GM18868 (cell line): ENCODE measurements at regions not wholly inside any gene's neighbourhood (a gene's known extent, or its start where the extent isn't known, plus 50 kb on each side); places are given as distances from the start of the nearest gene placed in this dataset.
A peak's percentile ranks its signal among the peaks of the same experiment; 100 is the strongest.

Experiments
- ATAC-seq: cut with Tn5 transposase; IDR thresholded peaks from one replicate; pipeline ENCODE4 v1.9.1; 2021; ENCODE audit warnings: mild to moderate bottlenecking, moderate library complexity; ENCODE audit not compliant: unreplicated experiment

DNA sequence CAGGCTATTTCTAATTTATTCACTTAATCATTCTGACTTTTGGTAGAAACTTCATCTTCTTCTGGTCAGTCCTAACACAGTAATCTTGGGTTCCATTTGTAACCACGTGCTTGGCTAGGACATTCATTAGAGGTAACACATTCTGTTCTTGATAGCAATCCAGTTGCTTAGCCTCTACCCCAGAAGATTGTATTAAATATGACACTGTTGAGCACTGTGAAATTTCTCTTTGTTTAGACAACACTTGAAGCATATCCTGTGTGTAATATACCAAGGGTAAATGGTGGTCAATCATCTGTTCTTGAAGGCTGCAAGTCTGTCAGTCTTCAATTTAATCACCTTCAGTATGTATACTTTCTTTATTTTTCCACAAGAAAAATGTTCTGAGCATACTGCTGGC, 523.0 kb downstream of the ANKRD50 start:
- no peak for ATAC-seq

DNA sequence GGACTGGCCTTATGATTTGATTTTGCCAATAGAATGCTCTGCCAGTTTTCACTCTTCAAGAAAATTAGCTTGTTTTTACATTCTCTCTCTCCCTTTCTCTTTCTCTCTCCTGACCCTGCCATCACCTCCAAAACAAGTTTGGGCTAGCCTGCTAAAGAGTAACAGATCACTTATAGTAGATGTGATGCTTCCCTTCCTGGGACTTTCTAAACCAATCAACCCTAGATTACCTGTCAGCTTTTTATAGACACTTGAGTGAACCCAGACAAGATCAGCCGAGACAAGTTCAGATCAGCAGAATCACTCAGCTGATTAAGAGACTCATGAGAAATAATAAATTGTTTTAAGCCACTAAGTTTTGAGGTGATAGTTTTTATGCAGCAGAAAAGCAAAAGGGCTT, 521.2 kb downstream of the ANKRD50 start:
- peak; percentile 51 for ATAC-seq

DNA sequence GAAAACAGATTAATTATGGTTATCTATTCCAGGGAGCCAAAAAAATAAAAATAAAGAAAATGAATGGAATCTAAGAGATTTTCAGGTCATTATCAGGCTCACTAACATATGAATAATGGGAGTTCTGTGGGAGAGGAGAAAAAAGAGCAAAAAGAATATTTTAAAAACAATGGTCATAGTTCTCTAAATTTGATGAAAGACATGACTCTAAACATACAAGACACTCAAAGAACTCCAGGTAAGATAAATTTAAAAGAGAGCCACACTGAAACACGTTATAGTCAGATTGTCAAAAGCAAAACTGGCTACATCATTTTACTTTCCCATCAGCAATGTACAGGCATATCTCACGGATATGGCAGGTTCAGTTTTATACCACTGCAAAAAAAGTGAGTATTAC, 520.0 kb downstream of the ANKRD50 start:
- ATAC-seq, result no peak

DNA sequence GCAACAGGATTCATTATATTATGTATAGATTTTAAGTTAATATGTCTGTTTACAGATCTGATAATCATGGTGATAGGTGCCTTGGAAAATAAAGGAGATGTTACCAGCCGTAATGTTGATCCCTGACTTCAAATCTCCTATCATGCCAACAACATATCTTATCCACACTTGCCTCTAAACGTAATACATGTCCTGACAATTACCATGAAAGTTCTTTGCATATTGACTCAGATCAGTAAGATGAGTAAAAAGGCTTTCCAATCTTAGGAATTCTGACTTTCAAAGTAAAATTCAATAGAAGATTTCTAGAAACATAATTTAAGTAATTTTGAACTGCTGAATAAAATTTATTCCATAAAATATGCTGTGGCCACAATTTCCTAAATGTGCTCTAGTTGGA, 513.3 kb downstream of the ANKRD50 start:
- no peak for ATAC-seq

DNA sequence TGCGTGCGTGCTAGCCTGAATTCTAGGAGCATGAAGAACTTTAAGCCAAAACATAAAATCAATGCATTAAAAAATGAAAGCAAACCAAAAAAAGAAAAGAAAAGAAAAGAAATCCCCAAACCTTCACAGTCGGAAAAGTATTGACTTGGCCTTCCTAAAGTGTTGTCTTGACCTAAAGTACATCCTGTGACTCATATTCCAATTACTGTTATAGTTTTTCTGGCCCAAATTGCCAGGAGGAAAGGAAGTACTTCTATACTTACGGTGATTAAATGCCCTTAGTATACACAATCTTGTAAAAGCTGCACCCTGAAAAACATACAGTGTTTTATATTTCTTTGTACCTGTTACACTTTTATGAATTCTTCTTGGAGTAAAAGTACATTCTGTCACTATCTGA, 512.8 kb downstream of the ANKRD50 start:
- ATAC-seq, result no peak

DNA sequence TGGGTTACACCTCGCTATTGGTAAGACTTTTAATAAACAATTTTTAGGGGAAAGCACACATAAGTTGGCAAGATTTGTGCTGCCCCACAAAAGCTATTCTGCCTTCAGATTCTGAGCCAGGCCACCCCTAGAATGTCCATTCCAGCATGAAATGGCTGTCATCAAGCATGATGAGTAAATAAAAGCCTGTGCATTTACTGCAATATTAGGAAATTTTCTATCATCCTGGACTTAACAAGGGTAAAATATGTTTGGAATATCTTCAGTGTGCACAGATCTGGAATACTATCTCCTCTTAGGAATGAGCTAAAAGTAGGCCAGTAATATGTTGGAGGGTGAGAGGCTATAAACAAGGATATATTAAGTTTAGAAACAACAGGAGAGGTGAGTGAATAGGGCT, 510.9 kb downstream of the ANKRD50 start:
- no peak for ATAC-seq

DNA sequence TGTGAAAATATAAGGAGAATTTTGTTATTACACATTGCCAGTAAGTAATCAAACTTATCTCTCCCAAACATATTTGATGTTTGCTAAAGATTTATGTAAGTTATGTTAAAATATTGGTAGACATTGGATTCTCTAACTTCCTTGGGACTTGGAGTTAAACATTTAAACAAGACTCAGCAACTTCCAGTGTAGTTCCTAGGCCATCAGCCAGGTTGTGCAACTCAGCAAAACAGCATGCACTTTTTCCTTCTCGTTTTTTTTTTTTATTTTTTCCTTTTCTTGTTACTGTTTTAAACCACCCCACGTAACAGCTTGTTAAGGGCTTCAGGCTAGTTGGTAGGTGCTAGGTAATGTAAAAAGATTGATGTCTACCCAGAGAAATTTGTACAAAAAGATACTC, 510.4 kb downstream of the ANKRD50 start:
- no peak for ATAC-seq

DNA sequence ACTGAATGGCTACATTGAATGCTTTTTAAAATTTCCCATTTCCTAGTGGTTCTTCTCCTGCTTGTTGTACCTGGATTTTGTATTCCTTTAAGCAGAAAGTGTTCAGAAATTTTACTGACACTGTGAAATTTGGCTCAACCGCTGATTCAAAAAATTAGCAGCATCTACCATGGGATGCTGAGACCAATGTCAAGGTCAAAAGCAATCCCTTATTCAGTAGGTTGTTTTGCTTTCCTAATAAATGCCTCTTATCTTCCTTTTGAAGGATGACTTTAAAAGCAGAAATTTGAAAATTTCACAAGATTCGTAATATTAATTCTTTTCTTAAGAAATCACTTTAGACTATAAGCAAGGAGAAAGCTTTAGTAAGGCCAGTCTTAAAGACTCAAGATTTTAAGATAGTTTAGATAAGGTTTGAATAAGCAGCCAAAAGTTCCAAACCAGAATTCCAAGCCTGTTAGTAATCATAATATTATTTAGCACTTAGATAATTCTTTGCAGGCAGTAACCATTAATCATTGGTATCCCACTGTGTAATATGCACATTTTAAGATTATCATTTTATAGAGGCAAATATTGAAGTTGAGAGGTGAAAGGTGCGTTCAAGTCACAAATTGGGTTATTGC, 508.8 kb downstream of the ANKRD50 start:
- no peak for ATAC-seq

DNA sequence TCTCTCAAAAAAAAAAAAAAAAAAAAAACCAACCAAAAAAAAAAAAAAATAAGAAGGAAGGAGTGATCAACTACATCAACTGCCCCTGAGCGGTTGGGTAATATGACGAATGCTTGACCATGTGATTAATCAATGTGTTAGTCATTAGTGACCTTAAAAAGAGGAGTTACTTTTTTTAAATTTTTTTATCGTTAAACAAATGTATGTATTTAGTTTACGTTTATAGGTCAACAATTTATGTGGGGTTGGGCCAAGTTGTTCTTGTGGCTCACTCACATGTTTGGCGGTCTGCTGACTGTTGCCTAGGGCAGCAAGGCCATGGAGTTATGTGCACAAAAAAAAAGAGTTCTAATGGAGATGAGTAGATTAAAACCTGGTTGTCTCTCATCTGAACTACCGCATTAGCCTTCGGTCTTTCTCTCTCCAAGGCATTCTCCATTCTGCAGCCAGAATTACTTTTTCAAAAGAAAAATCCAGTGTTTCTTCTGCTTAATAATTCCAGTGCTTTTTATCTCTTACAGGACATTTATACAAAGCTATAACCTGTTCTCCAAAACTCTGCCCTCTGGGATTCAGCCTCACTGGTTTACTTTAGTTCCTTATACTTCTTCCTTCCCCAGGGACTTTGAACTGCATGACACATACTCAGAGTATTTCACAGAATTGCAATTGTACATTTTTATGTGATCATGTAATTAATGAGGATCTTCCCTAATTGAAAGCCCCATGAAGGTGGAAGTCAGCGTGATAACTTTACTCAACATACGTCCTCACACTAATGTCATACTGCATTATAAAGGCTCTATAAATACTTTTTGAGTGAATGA, 505.5 kb downstream of the ANKRD50 start:
- no peak for ATAC-seq

DNA sequence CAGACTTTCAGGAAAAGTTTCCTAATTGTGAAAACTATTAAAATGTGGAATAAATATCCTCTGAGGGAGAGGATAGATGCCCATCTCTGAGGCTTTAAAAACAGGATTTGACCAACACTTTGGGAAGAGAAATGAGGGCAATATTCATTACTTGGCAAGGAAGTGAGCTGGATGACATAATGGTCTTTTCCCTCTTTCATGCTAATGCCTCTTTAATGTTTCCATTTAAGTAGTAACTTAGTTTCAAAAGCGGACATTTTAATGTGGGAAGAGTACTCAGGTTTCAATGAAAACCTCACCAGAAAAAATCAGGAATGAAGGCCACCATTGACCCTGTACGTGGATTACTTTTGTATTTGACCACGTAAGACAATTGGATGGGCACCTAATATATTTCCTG, 503.3 kb downstream of the ANKRD50 start:
- no peak for ATAC-seq

DNA sequence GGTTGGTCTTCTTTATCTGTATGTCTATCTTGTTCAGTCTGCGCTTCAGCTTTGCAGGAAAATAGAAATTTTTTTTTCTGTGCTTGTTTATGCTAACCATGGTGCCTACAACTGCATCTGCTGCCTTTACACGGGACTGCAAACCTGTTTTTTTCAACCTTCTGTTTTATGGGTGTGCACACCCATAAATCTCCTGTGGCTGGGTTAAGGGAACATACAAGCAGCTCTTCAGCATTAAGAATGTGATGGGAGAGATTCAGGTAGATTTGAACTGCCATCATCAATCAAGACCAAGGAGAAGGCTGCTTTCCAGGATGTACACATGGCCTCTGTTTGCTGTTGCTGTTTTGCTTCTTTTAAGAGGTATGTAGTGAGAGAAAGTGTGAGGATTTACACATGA, 502.9 kb downstream of the ANKRD50 start:
- ATAC-seq, result no peak

DNA sequence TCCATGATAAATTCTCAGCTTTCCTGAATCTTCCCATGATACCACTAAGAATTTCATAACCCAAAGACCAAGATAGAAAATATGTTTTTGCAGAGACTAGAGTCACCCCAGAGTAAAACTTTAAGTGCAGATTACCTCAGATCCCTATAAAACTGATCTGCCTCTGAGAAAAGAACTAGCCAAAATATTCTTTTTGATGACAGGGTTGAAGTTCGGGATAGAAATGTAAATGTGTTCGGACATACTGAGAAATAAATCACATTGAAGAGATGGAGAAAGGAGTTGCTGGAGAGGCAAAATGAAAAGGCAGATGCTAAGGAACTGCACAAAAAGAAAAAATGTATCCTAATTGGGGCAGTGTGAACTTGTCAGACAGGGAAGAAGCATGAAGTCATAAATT, 501.8 kb downstream of the ANKRD50 start:
- ATAC-seq, result no peak

DNA sequence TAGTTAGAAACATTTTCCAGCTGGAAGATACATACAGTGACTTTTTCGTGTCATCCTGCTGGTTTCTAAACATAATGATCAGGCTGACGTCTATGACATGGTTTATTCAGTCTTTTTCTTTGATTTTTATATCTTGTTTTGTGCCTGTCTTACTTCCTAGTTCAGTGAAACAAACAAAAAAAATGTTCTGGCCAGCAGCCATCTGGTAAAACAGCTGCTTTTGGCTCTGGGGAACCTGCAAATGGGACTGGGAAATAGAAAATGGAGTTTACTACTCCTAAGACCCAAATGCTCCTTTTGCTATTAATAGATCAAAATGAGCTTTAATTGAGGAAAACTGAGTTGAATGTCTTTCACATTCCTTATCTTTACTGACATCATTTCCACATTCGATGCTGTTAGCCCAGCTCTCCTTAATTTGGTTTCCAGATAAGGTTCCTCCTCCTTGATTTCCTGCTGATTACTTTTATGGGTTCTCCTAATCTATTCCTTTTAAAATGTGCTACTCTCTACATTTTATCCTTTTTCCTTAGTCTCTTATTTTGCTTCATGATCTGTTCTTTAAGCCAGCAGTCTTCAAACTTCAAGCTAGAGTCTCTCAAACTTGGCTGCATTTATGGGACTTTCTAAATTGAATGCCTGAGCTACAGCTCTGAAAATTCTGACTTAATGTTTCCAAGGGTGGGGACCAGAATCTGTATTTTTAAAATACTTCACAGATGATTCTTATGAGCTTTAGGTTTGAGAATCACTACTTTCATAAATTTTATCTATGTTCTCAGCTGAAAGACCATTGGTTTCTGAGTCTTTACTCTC, 499.5 kb downstream of the ANKRD50 start:
- no peak for ATAC-seq

DNA sequence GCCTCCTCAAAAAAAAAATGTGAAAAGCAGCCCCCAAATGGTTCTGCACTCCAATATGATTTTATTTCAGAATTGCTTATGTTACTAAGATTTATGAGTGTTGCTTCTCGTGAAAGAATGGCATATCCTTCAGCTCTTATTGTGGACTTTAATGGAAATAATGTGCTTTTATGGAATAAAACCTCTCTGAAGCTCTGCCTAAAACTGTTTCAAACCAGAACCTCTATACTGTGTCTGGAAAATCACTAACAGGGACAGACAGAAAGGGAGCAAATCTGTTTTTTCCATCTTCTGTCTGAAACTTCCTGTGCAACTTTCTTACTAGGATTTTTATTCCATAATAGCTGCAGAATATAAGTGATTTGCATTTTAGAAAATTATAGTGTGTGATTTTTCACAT, 493.1 kb downstream of the ANKRD50 start:
- no peak for ATAC-seq

DNA sequence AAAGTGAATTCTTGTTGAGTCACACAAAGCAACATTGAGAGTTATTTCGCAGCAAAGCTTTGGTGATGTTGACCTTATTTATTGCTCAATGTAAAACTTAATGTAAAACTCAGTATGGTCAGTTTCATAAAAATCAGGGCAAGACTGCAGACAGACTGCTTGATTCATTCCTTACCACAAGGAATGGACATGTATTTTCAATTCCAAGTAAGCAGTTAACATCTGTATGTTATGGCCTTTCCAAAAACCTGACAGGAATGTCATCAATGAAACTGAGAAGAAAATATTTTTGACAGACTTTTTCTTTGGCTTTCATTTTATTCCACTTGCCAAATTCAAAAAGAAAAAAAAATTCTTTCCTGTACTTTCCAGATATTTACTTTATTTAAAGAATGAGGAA, 488.3 kb downstream of the ANKRD50 start:
- no peak for ATAC-seq

DNA sequence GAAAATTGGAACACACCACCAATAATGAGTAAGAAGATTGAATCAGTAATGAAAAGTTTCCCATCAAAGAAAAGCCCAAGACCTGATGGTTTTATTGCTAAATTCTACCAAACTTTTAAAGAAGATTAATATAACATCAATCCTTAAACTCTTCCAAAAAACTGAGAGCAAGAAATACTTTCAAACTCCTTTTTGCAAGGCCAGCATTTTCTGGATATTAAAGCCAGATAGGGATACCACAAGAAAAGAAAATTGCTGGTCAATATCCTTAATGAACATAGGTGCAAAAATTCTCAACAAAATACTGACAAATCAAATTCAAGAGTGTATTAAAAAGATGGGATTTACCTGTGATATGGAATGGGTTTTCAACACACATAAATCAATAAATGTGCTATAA, 484.6 kb downstream of the ANKRD50 start:
- ATAC-seq, result no peak

DNA sequence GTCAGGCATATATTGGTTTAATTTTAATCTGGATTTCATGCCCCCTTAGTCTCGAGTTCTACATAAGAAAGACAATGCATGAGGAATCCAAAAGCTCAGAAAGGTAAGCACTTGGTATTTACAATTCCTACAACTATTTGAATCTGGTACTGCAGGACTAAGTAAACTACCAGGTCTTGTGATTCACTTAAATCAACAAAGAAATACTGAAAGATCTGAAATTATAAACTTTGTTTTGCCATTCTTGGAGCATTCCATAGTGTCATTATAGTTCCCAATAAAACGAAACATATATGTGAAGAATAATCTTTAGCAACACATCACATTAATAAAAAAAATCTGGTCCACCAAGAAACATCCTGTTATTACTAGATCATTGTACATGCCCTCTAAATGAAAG, 482.3 kb downstream of the ANKRD50 start:
- no peak for ATAC-seq

DNA sequence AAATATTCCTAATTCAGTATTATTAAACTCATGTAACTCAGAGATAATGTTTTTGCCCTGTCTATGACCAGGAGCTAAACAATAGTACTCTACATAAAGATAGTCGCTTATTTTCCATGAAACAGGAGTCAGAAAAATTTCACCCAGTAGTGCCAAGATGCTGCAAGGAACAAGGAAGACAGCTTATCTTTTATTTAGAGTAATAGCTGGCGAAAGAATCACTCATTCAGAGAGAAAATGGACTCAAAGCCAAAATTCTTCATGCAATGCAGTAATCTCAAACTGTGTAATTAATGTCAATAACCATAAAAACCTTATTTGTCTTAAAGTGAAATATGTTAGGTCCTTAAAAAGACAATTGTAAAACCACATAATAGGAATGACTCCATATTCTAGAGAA, 477.8 kb downstream of the ANKRD50 start:
- ATAC-seq, result no peak

DNA sequence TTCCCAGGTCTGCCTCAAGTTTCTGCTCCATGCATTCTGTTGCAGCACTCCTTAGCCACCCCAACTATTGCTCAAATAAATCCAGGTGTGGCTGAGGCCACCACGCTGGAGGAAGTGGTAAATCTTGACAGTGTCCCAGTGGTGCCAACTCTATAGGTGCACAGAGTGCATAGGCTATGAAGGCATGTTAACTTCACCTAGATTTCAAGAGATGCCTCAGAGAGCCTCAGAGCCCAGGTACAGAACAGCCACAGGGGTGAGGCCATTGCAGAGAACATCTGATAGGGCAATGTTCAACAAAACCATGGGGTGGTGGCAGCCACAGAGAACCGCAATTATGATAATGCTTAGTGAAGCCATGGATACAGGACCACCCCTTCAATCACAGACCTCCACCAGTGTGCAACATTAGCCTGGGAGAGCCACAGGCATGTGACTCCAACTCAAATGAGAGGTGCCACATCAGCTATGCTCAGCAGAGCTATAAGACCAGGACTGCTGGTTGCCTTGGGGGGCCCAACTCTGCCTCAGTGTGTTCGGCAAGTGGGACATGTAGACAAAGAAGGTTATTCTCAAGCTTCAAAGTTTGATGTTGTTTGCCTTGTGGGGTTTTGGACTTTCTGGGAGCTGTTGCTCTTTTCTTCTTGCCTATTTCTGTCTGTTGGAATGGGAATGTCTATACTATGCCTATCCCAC, 468.7 kb downstream of the ANKRD50 start:
- ATAC-seq, result no peak

DNA sequence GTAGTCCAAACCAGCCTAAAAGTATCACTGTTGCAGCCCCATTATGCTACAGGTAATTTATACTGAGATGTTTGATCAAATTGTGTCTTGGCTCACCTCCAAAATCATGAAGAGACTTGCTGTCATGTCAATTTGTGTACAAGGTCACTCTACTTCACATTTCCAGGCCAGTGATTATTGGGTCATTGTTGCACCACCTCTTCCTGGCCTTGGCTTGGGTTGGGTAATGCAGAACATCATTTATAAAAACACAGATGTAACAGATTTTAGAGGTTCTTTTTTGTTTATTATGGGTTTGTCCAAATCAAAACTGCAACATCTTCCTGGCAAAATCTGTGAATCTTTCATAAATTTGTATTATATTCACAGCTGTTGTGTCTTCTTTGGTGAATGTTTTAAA, 459.5 kb downstream of the ANKRD50 start:
- no peak for ATAC-seq
